NCI-H2029 treated with DMSO at 0.1 percent for 48 hours (cell line): ENCODE measurements at regions not wholly inside any gene's neighbourhood (a gene's known extent, or its start where the extent isn't known, plus 50 kb on each side); places are given as distances from the start of the nearest gene placed in this dataset.
"Not testable (repeated sequence)": the region's sequence is repeated elsewhere in the genome, so short reads cannot be mapped to it uniquely, and the experiment has no call there.

Experiments used
- DNase-seq: peaks from one replicate; lab custom pipeline; 2025; lab: John Stamatoyannopoulos, UW

DNA sequence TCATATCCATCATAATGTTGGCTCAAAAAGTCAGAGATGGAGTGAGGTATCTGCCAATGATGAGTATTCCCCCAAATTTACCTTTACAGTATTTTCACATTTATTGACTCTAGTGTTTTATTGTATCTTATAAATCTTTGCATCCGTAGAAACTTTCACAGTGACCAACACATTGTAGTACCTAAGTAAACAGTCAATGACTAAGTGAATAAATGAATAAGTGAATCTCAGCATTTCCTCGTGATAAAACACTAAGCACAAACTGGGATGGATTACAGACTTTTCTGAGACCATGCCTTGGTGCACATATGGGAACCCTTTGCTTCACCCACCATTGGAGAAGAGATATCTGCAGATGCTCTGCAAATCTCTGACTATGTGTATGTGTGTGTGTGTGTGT, 429.9 kb downstream of the NR4A2 start:
- no peak for DNase-seq

DNA sequence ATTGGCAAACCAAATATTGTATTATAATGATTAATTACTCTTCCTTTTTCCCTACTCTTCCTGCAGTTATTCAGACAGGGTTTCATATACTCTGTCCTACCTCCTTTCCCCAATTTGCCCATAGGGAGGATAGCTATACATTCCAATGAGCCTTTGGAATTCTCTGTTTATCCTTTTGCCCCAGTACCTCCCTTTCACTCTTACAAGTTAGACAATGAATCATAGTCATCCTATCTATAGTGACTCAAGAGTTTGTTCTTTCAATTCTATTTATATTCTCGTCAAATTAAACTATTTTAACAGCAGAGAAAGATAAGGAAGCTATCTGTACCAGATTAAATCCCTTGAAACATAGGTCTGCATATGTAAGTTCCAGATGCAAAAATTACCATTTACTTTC, 437.5 kb downstream of the NR4A2 start:
- DNase-seq = no peak

DNA sequence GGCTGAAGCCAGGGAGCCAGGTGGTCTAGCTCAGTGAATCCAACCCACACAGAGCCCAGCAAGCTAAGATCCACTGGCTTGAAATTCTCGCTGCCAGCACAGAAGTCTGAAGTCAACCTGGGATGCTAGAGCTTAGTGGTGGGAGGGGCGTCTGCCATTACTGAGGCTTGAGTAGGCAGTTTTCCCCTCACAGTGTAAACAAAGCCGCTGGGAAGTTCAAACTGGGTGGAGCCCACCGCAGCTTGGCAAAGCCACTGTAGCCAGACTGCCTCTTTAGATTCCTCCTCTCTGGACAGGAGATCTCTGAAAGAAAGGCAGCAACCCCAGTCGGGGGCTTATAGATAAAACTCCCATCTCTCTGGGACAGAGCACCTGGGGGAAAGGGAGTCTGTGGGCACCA, 452.1 kb downstream of the NR4A2 start:
- not testable (repeated sequence) for DNase-seq

DNA sequence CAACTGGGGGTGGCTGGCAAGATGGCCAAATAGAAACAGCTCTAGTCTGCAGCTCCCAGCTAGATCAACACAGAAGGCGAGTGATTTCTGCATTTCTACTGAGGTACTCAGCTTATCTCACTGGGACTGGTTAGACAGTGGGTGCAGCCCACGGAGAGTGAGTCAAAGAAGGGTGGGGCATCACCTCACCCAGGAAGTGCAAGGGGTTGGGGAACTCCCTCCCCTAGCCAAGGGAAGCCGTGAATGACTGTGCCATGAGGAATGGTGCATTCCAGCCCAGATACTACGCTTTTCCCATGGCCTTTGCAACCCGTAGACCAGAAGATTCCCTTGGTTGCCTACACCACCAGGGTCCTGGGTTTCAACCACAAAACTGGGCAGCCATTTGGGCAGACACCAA, 452.6 kb downstream of the NR4A2 start:
- not testable (repeated sequence) for DNase-seq

DNA sequence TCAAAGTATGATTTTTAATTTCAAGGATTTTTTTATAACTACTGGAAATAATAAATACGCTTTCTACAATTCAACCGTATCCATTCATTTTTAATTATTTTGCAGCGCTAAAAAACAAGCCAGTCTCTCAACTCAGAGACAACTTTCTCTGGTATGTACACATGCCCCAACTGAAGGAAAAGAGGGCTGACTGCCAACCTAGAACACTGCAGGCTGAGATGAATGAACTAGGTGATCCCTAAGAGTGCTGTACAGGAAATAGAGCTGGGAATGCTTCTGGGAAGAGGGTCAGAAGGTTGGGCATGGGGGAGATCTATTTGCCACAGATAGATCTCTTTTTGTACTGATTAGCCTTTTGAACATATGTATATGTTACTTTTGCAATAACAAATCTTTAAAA, 460.1 kb downstream of the NR4A2 start:
- DNase-seq = no peak

DNA sequence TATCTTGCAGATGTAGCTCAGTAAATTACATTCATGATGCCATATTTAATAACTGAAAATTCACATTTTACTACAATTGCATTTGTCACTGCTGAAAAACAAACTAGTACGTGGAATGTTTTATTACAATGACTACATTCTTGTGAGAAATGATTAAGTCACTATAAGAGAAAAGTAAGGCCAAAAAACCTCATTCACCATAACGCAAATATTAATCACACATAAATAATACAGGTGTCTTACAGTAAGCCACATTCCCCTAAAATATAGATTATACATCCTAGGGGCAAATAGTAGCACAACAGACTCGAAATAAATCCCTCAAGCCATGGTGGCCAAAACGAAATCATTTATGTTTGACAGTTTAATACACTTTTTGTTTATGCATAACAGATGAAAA, 460.6 kb downstream of the NR4A2 start:
- no peak for DNase-seq

DNA sequence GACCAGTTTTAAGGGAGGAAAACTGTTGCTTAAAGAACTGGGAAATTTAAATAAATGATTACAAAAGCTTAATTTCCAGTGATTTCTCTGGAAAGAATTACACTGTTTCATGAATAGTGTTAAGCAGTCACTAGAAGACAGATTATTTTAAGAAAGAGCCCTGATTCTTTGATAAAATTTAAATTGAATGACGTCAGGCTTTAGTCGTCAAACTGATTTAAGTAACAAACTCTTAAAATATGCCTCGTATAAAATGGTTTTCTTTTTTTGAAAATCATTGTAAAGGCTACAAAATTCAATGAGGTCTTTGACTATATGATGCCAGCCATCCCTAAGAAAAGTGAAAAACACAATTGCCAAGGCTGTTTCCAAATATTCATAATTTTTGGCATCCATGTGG, 465.0 kb downstream of the NR4A2 start:
- no peak for DNase-seq

DNA sequence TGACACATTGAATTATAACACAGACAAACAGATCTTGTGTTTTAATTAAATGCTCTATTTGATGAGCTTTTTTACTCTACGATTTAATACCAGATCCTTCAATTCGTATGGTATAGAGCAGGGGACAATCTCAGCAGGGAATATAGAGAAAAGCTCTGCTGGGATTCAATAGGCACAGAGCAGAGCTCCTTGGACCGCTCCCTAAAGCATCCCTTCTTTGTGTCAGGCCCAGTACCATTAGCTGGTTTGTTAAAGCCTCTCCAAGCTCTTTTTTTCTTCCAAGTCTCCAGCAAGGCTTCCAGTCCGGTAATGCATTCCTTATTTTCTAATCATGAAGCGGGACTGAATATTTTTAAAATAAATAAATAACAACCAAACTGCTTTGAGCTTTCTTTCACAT, 466.0 kb downstream of the NR4A2 start:
- no peak for DNase-seq

DNA sequence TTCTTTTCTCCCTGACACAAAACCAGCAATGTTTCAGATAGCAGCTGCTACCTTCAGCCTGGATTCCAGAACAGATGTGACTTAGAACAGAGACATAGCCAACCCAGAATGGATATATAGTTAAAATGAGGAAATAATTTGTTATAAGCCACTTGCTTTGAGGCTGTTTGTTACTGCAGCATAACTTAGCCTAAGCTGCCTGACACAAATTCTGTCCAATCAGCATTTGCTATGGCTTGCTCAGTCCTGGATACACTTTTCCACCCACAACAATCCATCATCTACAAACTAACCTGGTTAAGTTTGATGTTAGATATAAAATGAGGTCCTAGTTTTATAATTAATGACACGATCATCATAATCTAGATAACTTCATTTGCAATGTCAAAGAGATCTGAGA, 480.4 kb downstream of the NR4A2 start:
- no peak for DNase-seq

DNA sequence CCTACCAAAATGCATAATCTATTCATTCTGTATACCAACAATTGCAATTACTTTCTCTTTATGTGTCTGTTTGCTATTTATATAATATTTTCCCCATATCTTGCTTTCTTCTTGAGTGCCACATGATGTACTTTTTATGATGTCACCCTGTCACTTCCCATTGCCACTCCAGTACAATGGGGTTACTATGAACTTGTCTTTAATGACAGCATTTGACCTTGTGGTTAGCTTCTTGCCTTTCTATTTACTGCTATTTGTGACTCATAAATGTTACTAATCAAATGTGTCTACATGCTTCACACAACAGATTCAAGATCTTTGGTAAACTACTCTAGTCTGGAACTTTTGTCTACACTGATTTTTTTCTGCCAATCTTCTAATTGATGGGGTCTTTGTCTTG, 486.3 kb downstream of the NR4A2 start:
- no peak for DNase-seq

DNA sequence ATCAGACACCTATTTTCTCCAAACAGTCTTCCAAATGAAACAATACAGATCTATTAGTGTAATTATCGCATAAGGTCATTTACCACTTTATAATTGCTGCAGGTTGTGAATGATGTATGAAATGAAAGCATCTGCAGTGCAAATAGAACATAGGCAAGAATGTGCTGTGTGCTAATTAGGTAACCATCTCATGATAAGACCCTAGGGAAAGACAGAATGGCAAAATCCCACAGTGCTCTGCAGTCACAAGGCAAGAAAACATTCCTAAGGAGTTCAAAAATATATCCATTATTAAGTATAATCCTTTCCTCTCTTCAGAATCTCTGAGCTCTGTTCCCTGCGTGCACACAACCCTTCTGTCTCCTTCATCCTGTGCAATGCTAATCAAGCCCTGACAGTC, 488.1 kb downstream of the NR4A2 start:
- DNase-seq = no peak

DNA sequence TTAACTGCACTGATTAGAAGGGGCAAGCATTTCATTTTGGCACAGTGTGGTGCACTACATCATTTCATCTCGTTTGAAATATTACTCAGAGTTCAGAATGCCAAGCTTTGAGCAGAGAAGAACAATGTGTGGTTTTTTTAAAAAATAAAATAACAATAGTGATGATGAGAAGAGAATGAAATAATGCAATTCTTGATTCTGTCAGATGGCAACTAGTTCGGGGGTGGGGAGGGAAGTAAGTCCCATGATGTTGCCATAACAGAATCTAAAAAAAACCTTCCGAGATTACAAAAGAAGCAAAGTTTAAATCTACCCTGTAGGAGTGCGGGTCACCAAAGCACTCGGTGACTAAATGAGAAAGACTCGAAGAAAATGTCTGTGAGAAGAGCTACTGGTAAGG, 490.4 kb downstream of the NR4A2 start:
- DNase-seq = no peak

DNA sequence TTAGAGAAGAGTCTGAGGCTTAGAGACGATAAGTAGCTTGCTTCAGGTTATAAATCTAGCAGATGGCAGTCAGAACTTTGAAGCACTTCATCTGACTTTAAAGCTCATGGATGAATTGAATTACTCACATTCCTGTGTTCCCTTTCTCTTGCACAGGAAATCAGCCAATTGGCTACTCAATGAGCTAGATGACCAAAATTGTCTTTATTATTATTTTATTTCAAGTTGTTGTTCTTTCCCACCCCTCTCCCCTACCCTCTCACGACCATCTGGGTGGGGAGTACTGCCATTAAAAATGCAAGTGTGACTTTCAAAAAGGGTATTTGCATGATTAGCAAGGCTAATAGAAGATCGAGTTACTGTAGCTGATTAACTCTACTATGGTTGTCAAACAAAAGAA, 491.1 kb downstream of the NR4A2 start:
- no peak for DNase-seq

DNA sequence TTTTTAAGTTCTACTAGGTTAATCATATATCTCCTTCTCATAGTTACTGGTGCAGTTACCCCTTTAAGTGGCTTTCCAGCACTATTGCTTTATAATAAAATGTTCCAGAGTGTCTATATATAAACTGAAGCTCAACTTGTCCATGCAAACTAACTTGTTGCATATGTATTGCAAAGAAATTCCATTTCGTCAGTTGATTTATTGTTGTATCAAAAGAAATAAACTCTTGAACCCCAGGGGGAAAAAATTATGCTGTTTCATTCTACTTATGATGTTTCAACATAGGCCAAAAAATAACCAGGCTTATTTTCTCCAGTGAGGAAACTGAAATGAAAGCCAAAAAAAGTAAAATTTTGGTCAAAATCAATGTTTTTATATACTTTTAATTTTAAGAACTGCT, 491.9 kb downstream of the NR4A2 start:
- no peak for DNase-seq

DNA sequence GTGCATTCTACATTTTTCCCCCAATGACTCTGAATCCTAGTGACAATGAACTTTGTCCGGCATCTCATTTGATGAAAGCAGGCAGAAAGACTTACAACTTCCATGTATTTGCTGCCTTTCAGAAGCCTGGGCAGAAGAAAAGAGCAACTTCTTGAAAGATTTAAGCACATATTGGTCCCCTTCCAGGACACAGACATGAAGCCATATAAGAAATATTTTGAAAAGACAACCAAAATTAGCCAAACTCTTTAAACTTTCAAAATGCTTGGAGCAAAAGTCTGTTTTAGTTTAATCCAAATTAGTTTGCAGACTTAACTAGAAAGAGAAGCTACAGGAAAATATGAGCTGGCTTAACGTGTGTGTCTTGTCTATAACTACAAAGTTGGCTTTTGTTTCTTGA, 492.5 kb downstream of the NR4A2 start:
- no peak for DNase-seq

DNA sequence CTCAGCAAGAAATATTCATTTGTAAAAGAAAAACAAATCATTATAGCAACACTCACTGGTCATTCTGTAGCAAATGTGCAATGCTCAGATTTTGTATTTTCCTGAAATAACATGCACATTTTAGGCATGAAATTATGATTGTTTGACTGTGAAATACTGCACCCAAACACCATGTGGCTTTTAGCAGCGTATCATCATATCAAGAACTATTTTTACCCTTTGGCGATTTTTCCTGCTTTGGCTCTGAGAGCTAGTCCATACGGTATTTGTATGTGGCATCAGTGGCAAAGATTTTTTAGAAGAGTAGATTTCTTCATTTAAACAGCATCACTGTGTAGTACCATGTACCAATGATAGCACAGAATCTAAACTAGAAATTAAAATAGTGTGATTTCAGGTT, 493.1 kb downstream of the NR4A2 start:
- no peak for DNase-seq

DNA sequence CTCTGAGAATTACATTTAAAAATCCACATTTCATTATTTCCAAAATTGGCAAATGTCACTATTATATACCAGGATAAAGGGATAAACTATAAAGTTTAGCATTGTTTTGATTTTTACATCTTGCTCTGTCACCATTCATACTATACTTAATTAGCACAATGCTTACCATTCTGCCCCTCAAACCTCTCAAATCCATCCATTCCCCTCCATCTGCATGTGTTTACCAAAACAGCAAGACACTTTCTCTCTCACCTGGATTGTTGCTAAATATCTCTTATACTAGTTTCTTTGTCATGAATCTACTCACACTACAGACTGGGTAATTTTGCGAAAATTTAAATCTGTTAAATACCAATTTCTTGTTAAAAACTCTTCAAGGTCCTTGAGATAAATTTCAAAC, 496.1 kb downstream of the NR4A2 start:
- no peak for DNase-seq

DNA sequence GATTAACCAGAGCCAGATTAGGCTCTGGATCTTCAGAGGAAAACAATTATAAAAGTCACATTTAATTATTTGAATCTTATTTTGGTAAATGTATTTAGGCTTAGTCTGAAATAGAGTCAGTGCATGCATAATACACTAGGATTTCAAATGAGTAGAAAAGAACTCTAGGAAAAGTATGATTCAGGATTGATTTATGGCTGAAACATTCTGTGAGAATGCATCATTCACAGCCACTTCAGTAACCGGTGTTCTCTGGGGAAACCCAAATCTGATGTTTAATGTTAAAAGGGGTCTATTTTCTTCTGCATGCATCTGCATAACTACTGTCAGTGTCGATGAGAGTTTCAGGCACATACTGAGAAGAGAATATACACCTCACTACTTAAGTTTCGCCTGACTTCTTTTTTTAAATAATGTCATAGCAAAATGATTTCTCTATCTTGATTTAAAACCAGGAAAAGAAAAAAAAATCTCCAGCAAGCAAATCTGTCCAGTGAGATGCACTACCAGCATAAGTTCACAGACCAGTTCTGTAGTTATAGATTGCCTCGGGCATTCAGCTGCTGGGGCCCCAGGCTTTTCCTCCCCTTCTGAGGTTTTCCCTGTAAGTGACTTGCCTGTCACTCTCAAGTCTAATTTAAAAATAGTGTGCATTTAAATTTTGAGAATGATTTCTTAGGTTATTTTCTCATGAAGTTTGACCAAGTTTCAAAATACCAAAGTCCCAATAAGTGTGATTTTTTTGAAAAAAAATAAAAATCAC, 501.5 kb downstream of the NR4A2 start:
- no peak for DNase-seq

DNA sequence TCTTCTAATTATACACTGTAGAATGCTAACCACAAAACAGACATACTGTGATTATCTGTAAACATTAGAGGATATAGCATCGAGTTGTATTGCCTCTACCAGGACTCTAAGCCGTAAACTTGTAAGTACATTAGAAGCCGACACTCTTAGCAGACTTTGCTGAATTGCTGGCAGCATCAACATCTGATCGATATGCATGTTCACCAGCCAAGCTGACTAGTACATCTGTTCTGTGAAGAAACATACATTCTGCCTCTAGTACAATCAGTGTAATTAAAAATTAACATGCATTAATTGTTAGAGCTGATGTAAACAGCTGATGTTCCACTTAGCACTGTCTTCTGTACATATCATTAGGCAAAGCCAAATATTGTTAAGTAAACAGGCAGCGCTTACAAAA, 502.2 kb downstream of the NR4A2 start:
- DNase-seq = no peak

DNA sequence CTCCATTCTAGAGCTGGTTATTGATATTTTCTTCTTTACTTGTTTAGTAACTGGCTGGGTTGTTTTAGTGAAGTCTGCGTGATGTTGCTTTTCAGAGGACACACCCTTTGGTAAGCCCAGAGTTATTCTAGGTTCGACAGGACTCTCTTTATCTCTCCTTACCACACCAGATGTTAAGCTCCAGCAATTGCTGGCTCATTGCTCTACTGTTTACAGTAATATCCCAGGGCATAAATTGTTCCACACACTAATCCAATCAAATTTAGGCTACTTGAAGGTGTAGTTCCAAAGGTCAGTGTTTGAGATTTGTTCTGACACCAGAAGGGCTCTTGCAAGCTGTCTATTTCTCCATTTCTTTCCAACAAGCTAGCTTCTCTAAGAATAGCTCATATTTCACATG, 506.6 kb downstream of the NR4A2 start:
- no peak for DNase-seq

DNA sequence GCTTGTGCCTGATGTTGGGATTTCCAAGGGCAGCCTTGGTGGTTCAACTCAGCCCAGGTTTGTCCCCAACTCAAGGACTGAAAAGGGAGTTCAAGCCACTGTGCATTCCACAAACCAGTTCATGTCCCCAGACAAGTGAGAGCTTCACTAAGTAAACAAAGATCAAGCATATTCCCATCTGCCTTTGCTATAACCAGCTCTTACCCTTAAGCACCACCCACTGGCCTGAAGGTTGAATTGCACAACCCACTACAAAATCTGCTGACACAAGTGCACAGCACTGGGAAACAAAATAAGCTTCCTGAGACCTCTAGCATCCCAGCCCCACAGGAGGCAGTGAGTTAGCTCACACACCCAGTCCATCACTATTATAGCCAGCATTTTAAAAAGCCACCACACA, 516.7 kb downstream of the NR4A2 start:
- no peak for DNase-seq

DNA sequence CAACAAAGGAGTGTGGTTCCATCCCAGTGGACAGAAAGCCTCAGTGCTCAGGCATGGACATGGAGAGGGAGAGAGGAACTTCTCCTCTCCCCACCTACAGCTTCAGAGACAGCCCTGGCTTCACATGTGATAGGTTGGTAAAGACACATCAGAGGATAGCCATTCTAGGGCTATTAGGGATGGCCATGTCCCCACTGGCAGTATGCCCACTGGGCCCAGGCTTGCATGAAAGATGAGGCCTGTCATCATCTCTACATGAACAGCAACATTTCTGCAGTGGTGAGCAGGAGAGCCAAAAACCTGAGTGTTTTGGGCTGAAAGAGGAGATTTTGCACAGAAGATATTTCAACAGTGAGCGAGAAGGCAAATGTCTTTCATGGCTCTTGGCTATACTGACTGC, 517.2 kb downstream of the NR4A2 start:
- DNase-seq = no peak

DNA sequence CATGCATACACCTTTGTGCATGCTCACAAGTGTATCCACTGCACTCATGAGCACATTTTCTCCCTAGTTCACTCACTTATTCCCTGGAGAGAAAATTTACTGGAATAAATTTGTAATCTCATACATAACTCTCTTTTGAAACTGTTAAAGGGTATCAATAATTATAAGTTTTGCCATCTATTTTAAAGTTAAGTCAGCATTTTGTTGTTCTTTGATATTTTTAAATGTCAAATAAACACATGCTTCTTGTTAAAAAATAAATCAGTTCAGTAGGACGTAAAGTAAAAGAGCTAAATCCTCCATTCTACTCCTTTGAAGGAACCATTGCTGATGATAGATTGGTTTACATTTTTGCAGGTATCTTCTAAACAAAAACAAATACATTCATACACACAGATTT, 522.1 kb downstream of the NR4A2 start:
- no peak for DNase-seq

DNA sequence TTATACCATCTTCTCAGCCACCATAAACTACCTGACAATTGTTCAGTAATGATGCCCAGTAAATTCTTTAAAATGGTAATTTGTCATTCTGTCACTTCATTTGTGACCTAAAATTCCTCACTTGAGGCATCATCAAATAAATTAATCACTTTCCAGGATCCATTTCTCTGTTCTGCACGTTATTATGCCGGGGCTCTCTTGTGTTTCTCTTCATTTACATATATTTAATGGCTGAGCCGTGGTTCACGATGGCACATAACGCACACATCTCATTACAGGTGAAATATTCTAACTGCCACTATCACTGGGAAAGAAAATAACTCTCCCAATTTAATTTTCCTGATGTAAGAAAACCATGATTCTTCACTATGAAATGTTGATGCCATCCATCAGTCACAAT, 529.6 kb downstream of the NR4A2 start:
- DNase-seq = no peak

DNA sequence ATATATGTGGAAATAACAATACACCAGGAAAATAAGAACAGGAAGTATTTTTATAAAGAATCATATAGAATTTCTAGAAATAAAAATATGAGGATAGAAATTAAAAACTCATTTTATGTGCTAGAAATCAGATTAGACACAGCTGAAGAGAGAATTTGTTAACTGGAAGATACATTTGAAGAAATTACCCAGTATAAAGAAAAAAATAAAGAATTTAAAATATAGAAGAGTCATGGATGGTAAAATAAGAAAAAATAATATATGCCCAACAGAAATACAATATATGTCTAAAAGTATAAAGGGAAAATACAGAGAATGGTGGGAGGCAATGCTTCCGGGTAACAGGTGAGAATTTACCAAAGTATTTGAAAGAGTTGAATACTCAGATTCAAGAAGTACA, 539.9 kb downstream of the NR4A2 start:
- DNase-seq = no peak
